OCI-LY3 (cell line): ENCODE measurements at regions not wholly inside any gene's neighbourhood (a gene's known extent, or its start where the extent isn't known, plus 50 kb on each side); places are given as distances from the start of the nearest gene placed in this dataset.

Experiments used
- H2AFZ ChIP-seq: fragments of 200-600, 300-600 bp; shearing (Covaris generic); 2 replicates; pipeline ENCODE4 v1.6.0; 2014; ENCODE audit warnings: antibody characterized with exemption, low read depth, low read length
- H3K27ac ChIP-seq: fragments of 200-600, 300-600 bp; sonication (generic); 2 replicates; pipeline ENCODE4 v1.5.1; 2014; ENCODE audit warnings: mild to moderate bottlenecking, low read length, moderate library complexity, mixed read lengths
- H3K27me3 ChIP-seq: fragments of 200-600, 300-600 bp; sonication (generic); 2 replicates; pipeline ENCODE4 v1.6.1; 2014; ENCODE audit warnings: low read depth, low read length, mixed read lengths
- H3K36me3 ChIP-seq: fragments of 200-600, 300-600 bp; sonication (generic); replicated peaks from 2 replicates; pipeline ENCODE3; 2014; ENCODE audit warnings: low read depth, low read length, mixed read lengths
- H3K4me1 ChIP-seq: fragments of 300-600, 200-600 bp; sonication (generic); 2 replicates; pipeline ENCODE4 v1.6.1; 2014; ENCODE audit warnings: low read length, mixed read lengths
- H3K4me2 ChIP-seq: fragments of 200-600, 300-600 bp; sonication (generic); 2 replicates; pipeline ENCODE4 v1.6.1; 2014; ENCODE audit warnings: low read length, mixed read lengths
- H3K4me3 ChIP-seq: fragments of 300-600, 200-600 bp; sonication (generic); 2 replicates; pipeline ENCODE4 v1.5.1; 2014; ENCODE audit warnings: antibody characterized with exemption, mild to moderate bottlenecking, low read length, moderate library complexity
- H3K79me2 ChIP-seq: fragments of 300-600, 200-600 bp; shearing (Covaris generic); 2 replicates; pipeline ENCODE4 v1.6.1; 2014; ENCODE audit warnings: mild to moderate bottlenecking, low read length, mixed read lengths
- H3K9ac ChIP-seq: fragments of 300-600, 200-600 bp; shearing (Covaris generic); 2 replicates; pipeline ENCODE4 v1.6.0; 2014; ENCODE audit warnings: mild to moderate bottlenecking, low read length, moderate library complexity
- H3K9me3 ChIP-seq: fragments of 200-600, 300-600 bp; shearing (Covaris generic); 2 replicates; pipeline ENCODE4 v1.6.1; 2014; ENCODE audit warnings: low read length, mixed read lengths; ENCODE audit not compliant: insufficient read depth
- H4K20me1 ChIP-seq: fragments of 200-600, 300-600 bp; sonication (generic); 2 replicates; pipeline ENCODE4 v1.6.1; 2016; ENCODE audit warnings: low read length, mixed read lengths; ENCODE audit not compliant: insufficient read depth
- CTCF ChIP-seq: fragments of 200-600, 300-600 bp; sonication (generic); IDR thresholded peaks from 2 replicates; pipeline ENCODE4 v1.5.1; 2014; ENCODE audit warnings: antibody characterized with exemption, low read length, low read depth
- EZH2phosphoT487 ChIP-seq: fragments of 200-600 bp; shearing (Covaris generic); IDR thresholded peaks from 2 replicates; pipeline ENCODE4 v1.6.1; 2018; ENCODE audit warnings: antibody characterized with exemption, mixed run types, low read depth

- Histone ChIP-seq H3K36me3 (no peaks in the 10 kb centered on the region), H3K4me2 (no peak overlapping the region), H3K27me3 (no peaks in the 10 kb centered on the region), H2AFZ (no peak overlapping the region), H3K4me1 (no peaks in the 10 kb centered on the region), H4K20me1 (no peaks in the 10 kb centered on the region), H3K9me3 (no peaks in the 10 kb centered on the region), H3K9ac (no peak overlapping the region), H3K4me3 (no peak overlapping the region), H3K79me2 (no peaks in the 10 kb centered on the region), H3K27ac (no peak overlapping the region)
- no peak for TF ChIP-seq EZH2phosphoT487
- no peak for TF ChIP-seq CTCF
Measured at GRCh38 chr5:175380701-175381100, 63.3 kb downstream of the DRD1 start.

- Histone ChIP-seq H3K9me3 (no peaks in the 10 kb centered on the region), H3K4me1 (no peaks in the 10 kb centered on the region), H3K36me3 (no peaks in the 10 kb centered on the region), H4K20me1 (no peaks in the 10 kb centered on the region), H3K4me2 (no peak overlapping the region), H3K27me3 (no peaks in the 10 kb centered on the region), H2AFZ (no peak overlapping the region), H3K79me2 (no peaks in the 10 kb centered on the region), H3K4me3 (no peak overlapping the region), H3K27ac (no peak overlapping the region), H3K9ac (no peak overlapping the region)
- no peak for TF ChIP-seq CTCF
- TF ChIP-seq EZH2phosphoT487: no peak
Measured at GRCh38 chr5:175379867-175380266, 64.1 kb downstream of the DRD1 start.

- Histone ChIP-seq H4K20me1 (no peaks in the 10 kb centered on the region), H3K9ac (no peak overlapping the region), H3K36me3 (no peaks in the 10 kb centered on the region), H3K27me3 (no peaks in the 10 kb centered on the region), H3K27ac (no peak overlapping the region), H2AFZ (no peak overlapping the region), H3K79me2 (no peaks in the 10 kb centered on the region), H3K4me3 (no peak overlapping the region), H3K4me2 (no peak overlapping the region), H3K9me3 (no peaks in the 10 kb centered on the region), H3K4me1 (no peaks in the 10 kb centered on the region)
- no peak for TF ChIP-seq EZH2phosphoT487
Measured at GRCh38 chr5:175378444-175379028, 65.4 kb downstream of the DRD1 start.

- Histone ChIP-seq H3K4me3 (no peak overlapping the region), H3K9ac (no peak overlapping the region), H3K4me1 (no peaks in the 10 kb centered on the region), H3K36me3 (no peaks in the 10 kb centered on the region), H2AFZ (no peak overlapping the region), H3K79me2 (no peaks in the 10 kb centered on the region), H3K27ac (no peak overlapping the region), H3K9me3 (no peaks in the 10 kb centered on the region), H4K20me1 (no peaks in the 10 kb centered on the region), H3K27me3 (no peaks in the 10 kb centered on the region), H3K4me2 (no peak overlapping the region)
- TF ChIP-seq EZH2phosphoT487 (no peak), CTCF (no peak)
Measured at GRCh38 chr5:175377816-175378215, 66.2 kb downstream of the DRD1 start.
